ENCODE measurements at regions not wholly inside any gene's neighbourhood (a gene's known extent, or its start where the extent isn't known, plus 50 kb on each side); places are given as distances from the start of the nearest gene placed in this dataset.

GRCh38 chr3:40851836-40852235 lies 327.1 kb downstream of the ZNF621 start:
- H3K9me3 ChIP-seq: no peaks in the 10 kb centered on the region
- no peaks in the 10 kb centered on the region for H3K4me1 ChIP-seq
- no peak overlapping the region for H3K4me3 ChIP-seq
- H3K27me3 ChIP-seq: no peaks in the 10 kb centered on the region
- intact Hi-C loops (cut with DNase I): no loop called here
- no peaks in the 10 kb centered on the region for H3K36me3 ChIP-seq
- TF ChIP-seq, protein P1, sequence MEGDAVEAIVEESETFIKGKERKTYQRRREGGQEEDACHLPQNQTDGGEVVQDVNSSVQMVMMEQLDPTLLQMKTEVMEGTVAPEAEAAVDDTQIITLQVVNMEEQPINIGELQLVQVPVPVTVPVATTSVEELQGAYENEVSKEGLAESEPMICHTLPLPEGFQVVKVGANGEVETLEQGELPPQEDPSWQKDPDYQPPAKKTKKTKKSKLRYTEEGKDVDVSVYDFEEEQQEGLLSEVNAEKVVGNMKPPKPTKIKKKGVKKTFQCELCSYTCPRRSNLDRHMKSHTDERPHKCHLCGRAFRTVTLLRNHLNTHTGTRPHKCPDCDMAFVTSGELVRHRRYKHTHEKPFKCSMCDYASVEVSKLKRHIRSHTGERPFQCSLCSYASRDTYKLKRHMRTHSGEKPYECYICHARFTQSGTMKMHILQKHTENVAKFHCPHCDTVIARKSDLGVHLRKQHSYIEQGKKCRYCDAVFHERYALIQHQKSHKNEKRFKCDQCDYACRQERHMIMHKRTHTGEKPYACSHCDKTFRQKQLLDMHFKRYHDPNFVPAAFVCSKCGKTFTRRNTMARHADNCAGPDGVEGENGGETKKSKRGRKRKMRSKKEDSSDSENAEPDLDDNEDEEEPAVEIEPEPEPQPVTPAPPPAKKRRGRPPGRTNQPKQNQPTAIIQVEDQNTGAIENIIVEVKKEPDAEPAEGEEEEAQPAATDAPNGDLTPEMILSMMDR (IDR thresholded peaks at IDR 0.05): no peak
- DNase-seq (no peak), ATAC-seq (no peak)
- H3K27ac ChIP-seq: no peak overlapping the region

- Histone ChIP-seq H3K36me3 (no peaks in the 10 kb centered on the region), H3K9me3 (no peaks in the 10 kb centered on the region), H3K4me3 (no peak overlapping the region), H3K4me1 (no peaks in the 10 kb centered on the region), H3K27me3 (no peaks in the 10 kb centered on the region), H3K27ac (no peak overlapping the region)
- intact Hi-C loops (cut with DNase I): no loop called here
- ATAC-seq (no peak), DNase-seq (no peak)
- TF ChIP-seq, protein P1 (IDR thresholded peaks at IDR 0.05): no peak
These were observed 328.0 kb downstream of the ZNF621 start for GRCh38 chr3:40852712-40853111.

- DNase-seq: no peak
- intact Hi-C loops (cut with DNase I): no loop called here
- TF ChIP-seq, protein P1 (IDR thresholded peaks at IDR 0.05): no peak
These were observed 328.7 kb downstream of the ZNF621 start for GRCh38 chr3:40853474-40853873.

GRCh38 chr3:40855871-40856270 lies 331.1 kb downstream of the ZNF621 start:
- DNase-seq (no peak), ATAC-seq (no peak)
- H3K27me3 ChIP-seq: no peaks in the 10 kb centered on the region
- intact Hi-C loops (cut with DNase I): no loop called here
- H3K27ac ChIP-seq: no peak overlapping the region
- no peak overlapping the region for H3K4me3 ChIP-seq
- H3K9me3 ChIP-seq: no peaks in the 10 kb centered on the region
- H3K4me1 ChIP-seq: no peaks in the 10 kb centered on the region
- H3K36me3 ChIP-seq: no peaks in the 10 kb centered on the region
- TF ChIP-seq, protein P1 (IDR thresholded peaks at IDR 0.05): no peak

More at GRCh38 chr3:40853474-40853873, 328.7 kb downstream of the ZNF621 start:
- no peaks in the 10 kb centered on the region for H3K27me3 ChIP-seq
- H3K36me3 ChIP-seq: no peaks in the 10 kb centered on the region
- no peaks in the 10 kb centered on the region for H3K9me3 ChIP-seq
- no peak for ATAC-seq
- H3K27ac ChIP-seq: no peak overlapping the region
- no peaks in the 10 kb centered on the region for H3K4me1 ChIP-seq
- no peak overlapping the region for H3K4me3 ChIP-seq

DNA sequence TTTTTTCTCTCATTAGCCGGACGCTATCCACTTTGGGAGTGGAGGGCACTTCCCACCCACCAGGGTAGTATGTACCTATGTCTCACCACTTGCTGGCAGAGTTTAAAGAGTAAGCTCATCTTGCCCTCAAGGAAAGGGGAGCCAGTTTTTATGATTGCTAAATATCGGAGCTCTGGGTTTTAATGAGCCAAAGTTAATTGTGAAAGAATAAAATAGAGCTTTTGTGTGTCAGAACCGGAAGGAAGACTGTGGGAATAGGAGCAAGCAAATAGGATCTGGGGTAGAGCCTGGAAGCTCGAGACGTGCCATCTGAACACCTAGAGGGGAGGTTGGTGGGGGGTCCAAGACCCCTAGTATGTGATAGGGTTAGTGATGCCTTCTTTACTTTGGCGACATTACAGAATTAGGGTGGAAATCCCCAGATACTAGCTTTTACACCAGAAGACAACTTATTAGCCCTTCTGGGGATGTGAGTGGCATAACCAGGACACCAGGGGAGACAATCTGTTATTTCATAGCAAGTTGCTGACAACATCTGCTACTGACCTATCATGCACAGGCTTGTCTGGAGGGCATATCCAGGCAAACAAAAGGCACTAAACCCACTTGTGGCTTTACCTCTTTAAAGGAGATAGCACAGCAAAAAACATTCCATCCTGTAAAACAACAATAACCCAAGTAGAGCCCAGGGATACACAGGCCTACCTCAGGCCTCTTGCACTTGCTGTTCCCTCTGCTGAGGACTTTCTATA lies 333.8 kb downstream of the ZNF621 start:
- intact Hi-C loops (cut with DNase I): no loop called here
- H3K4me3 ChIP-seq: no peak overlapping the region
- DNase-seq: no peak
- H3K9me3 ChIP-seq: no peaks in the 10 kb centered on the region
- TF ChIP-seq, protein P1 (IDR thresholded peaks at IDR 0.05): no peak
- no peak overlapping the region for H3K27ac ChIP-seq
- no peaks in the 10 kb centered on the region for H3K4me1 ChIP-seq
- no peaks in the 10 kb centered on the region for H3K27me3 ChIP-seq
- ATAC-seq: no peak
- no peaks in the 10 kb centered on the region for H3K36me3 ChIP-seq

All from left lung (tissue), 4 donors.